ENCODE measurements at regions not wholly inside any gene's neighbourhood (a gene's known extent, or its start where the extent isn't known, plus 50 kb on each side); places are given as distances from the start of the nearest gene placed in this dataset.

DNA sequence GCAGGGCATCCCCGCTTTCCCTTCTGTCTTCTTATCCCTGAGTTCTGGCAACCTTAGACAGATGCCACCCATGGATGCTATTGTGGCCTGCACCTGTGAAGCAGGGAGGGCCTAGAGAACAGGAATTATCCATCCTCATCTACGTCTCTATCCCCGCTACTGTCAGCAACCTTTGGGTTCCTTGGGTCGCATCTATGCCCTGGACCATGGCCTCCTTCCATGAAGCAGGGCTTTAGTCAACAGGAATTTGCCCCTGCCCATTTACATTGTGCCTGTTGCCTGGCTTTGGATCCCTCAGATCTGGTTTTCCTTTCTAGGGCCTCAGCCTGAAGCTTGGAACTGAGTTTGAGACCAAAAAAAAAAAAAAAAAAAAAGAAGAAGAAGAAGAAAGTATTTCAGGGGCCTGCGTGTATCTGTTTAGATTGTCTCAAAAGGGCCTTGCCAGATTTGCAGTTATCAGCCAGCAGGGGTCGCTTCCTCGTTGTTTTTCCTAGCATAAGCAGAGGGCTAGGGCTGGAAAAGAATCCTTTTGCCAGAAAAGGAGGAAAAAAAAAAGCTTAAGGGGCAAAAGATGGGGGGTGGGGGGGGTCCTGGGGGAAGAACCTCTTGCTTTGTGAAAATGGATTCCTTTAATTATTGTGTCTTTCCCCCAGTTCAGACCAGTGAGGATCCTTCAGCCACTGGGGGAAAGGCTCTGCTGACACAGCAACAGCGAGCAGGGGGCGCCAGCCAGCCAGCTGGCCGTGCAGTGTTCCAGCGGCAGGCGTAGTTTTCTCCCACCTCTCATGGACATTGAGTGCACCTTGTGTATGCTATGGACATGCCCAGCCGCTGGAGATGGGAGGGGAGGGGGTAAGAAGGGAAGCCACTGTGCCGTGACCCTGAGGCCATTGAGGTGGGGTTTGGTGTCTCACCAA, 65.7 kb upstream of the ALDH1L1 start:
- DNase-seq (ENCODE audit: low spot score): peak; percentile 78
- intact Hi-C loops (cut with DNase I): no loop called here
- peak; percentile 94 for ATAC-seq

Measured in sciatic nerve (tissue), 2 donors.